ENCODE measurements at regions not wholly inside any gene's neighbourhood (a gene's known extent, or its start where the extent isn't known, plus 50 kb on each side); places are given as distances from the start of the nearest gene placed in this dataset.

GRCh38 chr7:49422564-49422963 lies 350.9 kb upstream of the VWC2 start:
- CTCF ChIA-PET = no interaction called here
- ATAC-seq = no peak
- H3K27me3 ChIP-seq (ENCODE audit: insufficient read depth, low read length) = no peaks in the 10 kb centered on the region
- H3K9ac ChIP-seq (ENCODE audit: low read length) = no peak overlapping the region
- BruUV-seq (replicated peaks) = no TSS peak
- intact Hi-C loops (cut with micrococcal nuclease) = no loop called here
- no peaks in the 10 kb centered on the region for H3K9me2 ChIP-seq (ENCODE audit: insufficient read depth)
- no peaks in the 10 kb centered on the region for H3K4me1 ChIP-seq (ENCODE audit: control insufficient read depth in 1 of 2, insufficient read depth in 2 of 2, low read length in 2 of 2)
- H2AFZ ChIP-seq (ENCODE audit: low read depth, low read length, poor library complexity, severe bottlenecking) = no peak overlapping the region
- H3K27ac ChIP-seq (ENCODE audit: low read depth, low read length) = no peak overlapping the region
- RAD21 ChIA-PET (ENCODE audit: low non-redundant PET in 1 of 2, low total read pairs in 2 of 2, uncharacterized antibody in 2 of 2, unreplicated experiment in 2 of 2) = no interaction called here
- no peaks in the 10 kb centered on the region for H3K79me2 ChIP-seq (ENCODE audit: insufficient read depth, low read length)
- H4K20me1 ChIP-seq (ENCODE audit: insufficient read depth) = no peaks in the 10 kb centered on the region
- no peak overlapping the region for H3K4me2 ChIP-seq (ENCODE audit: low read length)
- DNase-seq (ENCODE audit: low read depth, low spot score) = no peak
- H3K36me3 ChIP-seq (ENCODE audit: control insufficient read depth in 1 of 2, insufficient read depth in 2 of 2, low read length in 2 of 2) = no peaks in the 10 kb centered on the region; a peak in 1 of 4 replicates
- POLR2A ChIA-PET = no interaction called here
- H3K4me3 ChIP-seq (replicated peaks in 1 of 2; ENCODE audit: low read depth in 1 of 2, low read length in 2 of 2) = no peak overlapping the region
- TF ChIP-seq TCF7L2 (IDR thresholded peaks at IDR 0.05; ENCODE audit: borderline replicate concordance, extremely low read depth, insufficient read depth, insufficient read length) = no peak
- TF ChIP-seq ATF3 (IDR thresholded peaks at IDR 0.05) = no peak
- no peak for TF ChIP-seq MAX (IDR thresholded peaks at IDR 0.05)
- TF ChIP-seq ZFX (IDR thresholded peaks at IDR 0.05) = no peak
- TF ChIP-seq SP1 (IDR thresholded peaks at IDR 0.05; ENCODE audit: low read depth) = no peak
- TF ChIP-seq POLR2AphosphoS5 (IDR thresholded peaks at IDR 0.05; ENCODE audit: low read depth, low read length) = no peak
- peaks cover 10 to 12% of the 10 kb centered on the region in 2 experiments; a peak in 2 of 4 replicates for H3K9me3 ChIP-seq (ENCODE audit: control insufficient read depth in 1 of 2, insufficient read depth in 1 of 2, low read depth in 1 of 2, low read length in 2 of 2)

GRCh38 chr7:49424109-49424508 lies 349.3 kb upstream of the VWC2 start:
- H3K27me3 ChIP-seq (ENCODE audit: insufficient read depth, low read length) = no peaks in the 10 kb centered on the region
- ATAC-seq = no peak
- TF ChIP-seq ZFX (IDR thresholded peaks at IDR 0.05) (no peak), REST (IDR thresholded peaks at IDR 0.05; ENCODE audit: low read depth) (no peak), ATF3 (IDR thresholded peaks at IDR 0.05) (no peak), EGR1 (IDR thresholded peaks at IDR 0.05; ENCODE audit: low read depth) (no peak), SP1 (IDR thresholded peaks at IDR 0.05; ENCODE audit: low read depth) (no peak), EZH2phosphoT487 (IDR thresholded peaks at IDR 0.05; ENCODE audit: borderline replicate concordance) (no peak), SRF (IDR thresholded peaks at IDR 0.05; ENCODE audit: low read depth) (no peak)
- no peak overlapping the region for H3K27ac ChIP-seq (ENCODE audit: low read depth, low read length)
- no peak overlapping the region for H3K9ac ChIP-seq (ENCODE audit: low read length)
- H3K9me2 ChIP-seq (ENCODE audit: insufficient read depth) = no peaks in the 10 kb centered on the region
- no peak overlapping the region for H2AFZ ChIP-seq (ENCODE audit: low read depth, low read length, poor library complexity, severe bottlenecking)
- DNase-seq (ENCODE audit: low read depth, low spot score) = no peak
- H3K79me2 ChIP-seq (ENCODE audit: insufficient read depth, low read length) = no peaks in the 10 kb centered on the region
- no peaks in the 10 kb centered on the region for H4K20me1 ChIP-seq (ENCODE audit: insufficient read depth)
- intact Hi-C loops (cut with micrococcal nuclease) = no loop called here
- peaks cover 11 to 16% of the 10 kb centered on the region in 2 experiments; a peak in 2 of 4 replicates for H3K9me3 ChIP-seq (ENCODE audit: control insufficient read depth in 1 of 2, insufficient read depth in 1 of 2, low read depth in 1 of 2, low read length in 2 of 2)
- POLR2A ChIA-PET = no interaction called here
- H3K4me3 ChIP-seq (replicated peaks in 1 of 2; ENCODE audit: low read depth in 1 of 2, low read length in 2 of 2) = no peak overlapping the region
- RAD21 ChIA-PET (ENCODE audit: low non-redundant PET in 1 of 2, low total read pairs in 2 of 2, uncharacterized antibody in 2 of 2, unreplicated experiment in 2 of 2) = no interaction called here
- H3K4me2 ChIP-seq (ENCODE audit: low read length) = no peak overlapping the region
- CTCF ChIA-PET = no interaction called here
- no TSS peak for BruUV-seq (replicated peaks)
- H3K4me1 ChIP-seq (ENCODE audit: control insufficient read depth in 1 of 2, insufficient read depth in 2 of 2, low read length in 2 of 2) = no peaks in the 10 kb centered on the region
- no peaks in the 10 kb centered on the region; a peak in 1 of 4 replicates for H3K36me3 ChIP-seq (ENCODE audit: control insufficient read depth in 1 of 2, insufficient read depth in 2 of 2, low read length in 2 of 2)
